Astrocyte (in vitro differentiated cells and primary cell): ENCODE measurements at regions not wholly inside any gene's neighbourhood (a gene's known extent, or its start where the extent isn't known, plus 50 kb on each side); places are given as distances from the start of the nearest gene placed in this dataset.

Experiments
- DNase-seq: peaks from one replicate; pipeline ENCODE4 v3.0.0-alpha.2; 2010; ENCODE audit warnings: low read depth
- FAIRE-seq: peaks from 2 replicates; lab custom pipeline; 2011; peaks lifted over from hg19 to GRCh38; lab: Jason Lieb, UNC
- H2AFZ ChIP-seq: 2 replicates; pipeline ENCODE4 v1.6.0; 2012; ENCODE audit warnings: low read depth, low read length, inconsistent platforms
- H3K27ac ChIP-seq: 2 replicates; pipeline ENCODE4 v1.5.1; 2011; ENCODE audit warnings: low read depth, low read length, inconsistent platforms
- H3K27me3 ChIP-seq: 2 replicates; pipeline ENCODE4 v1.6.0; 2011; ENCODE audit warnings: low read length, inconsistent platforms; ENCODE audit not compliant: insufficient read depth
- H3K36me3 ChIP-seq: 2 replicates; pipeline ENCODE4 v1.5.1; 2011; ENCODE audit warnings: low read length, inconsistent platforms; ENCODE audit not compliant: insufficient read depth
- H3K4me1 ChIP-seq: 2 replicates; pipeline ENCODE4 v1.5.1; 2011; ENCODE audit warnings: low read length, inconsistent platforms; ENCODE audit not compliant: insufficient read depth
- H3K4me2 ChIP-seq: 2 replicates; pipeline ENCODE4 v1.6.0; 2012; ENCODE audit warnings: low read length, inconsistent platforms
- H3K4me3 ChIP-seq: 2 replicates; pipeline ENCODE4 v1.5.1; 2011; ENCODE audit warnings: low read depth, mild to moderate bottlenecking, low read length, inconsistent platforms; ENCODE audit not compliant: insufficient read depth
- H3K79me2 ChIP-seq: 2 replicates; pipeline ENCODE4 v1.6.0; 2012; ENCODE audit warnings: mild to moderate bottlenecking, low read length, inconsistent platforms; ENCODE audit not compliant: insufficient read depth
- H3K9ac ChIP-seq: 2 replicates; pipeline ENCODE4 v1.6.0; 2012; ENCODE audit warnings: mild to moderate bottlenecking, low read length, inconsistent platforms
- H3K9me3 ChIP-seq: 2 replicates; pipeline ENCODE4 v1.5.1; 2012; ENCODE audit warnings: low read depth, mild to moderate bottlenecking, low read length, inconsistent platforms; ENCODE audit not compliant: insufficient read depth
- H4K20me1 ChIP-seq: 2 replicates; pipeline ENCODE4 v1.6.0; 2012; ENCODE audit warnings: low read length, inconsistent platforms; ENCODE audit not compliant: insufficient read depth
- H3K27ac Mint-ChIP-seq: one replicate; pipeline ENCODE4 v1.8.0; 2021; ENCODE audit warnings: mild to moderate bottlenecking, mixed read lengths; ENCODE audit not compliant: unreplicated experiment
- H3K27me3 Mint-ChIP-seq: one replicate; pipeline ENCODE4 v1.8.0; 2021; ENCODE audit warnings: low read depth, mixed read lengths; ENCODE audit not compliant: unreplicated experiment
- H3K36me3 Mint-ChIP-seq: one replicate; pipeline ENCODE4 v1.8.0; 2021; ENCODE audit warnings: low read depth, mixed read lengths; ENCODE audit not compliant: unreplicated experiment
- H3K4me1 Mint-ChIP-seq: one replicate; pipeline ENCODE4 v1.8.0; 2021; ENCODE audit warnings: low read depth, mixed read lengths; ENCODE audit not compliant: unreplicated experiment
- H3K4me3 Mint-ChIP-seq: one replicate; pipeline ENCODE4 v1.8.0; 2021; ENCODE audit warnings: mild to moderate bottlenecking, moderate library complexity, mixed read lengths; ENCODE audit not compliant: unreplicated experiment
- H3K9me3 Mint-ChIP-seq: one replicate; pipeline ENCODE4 v1.8.0; 2021; ENCODE audit warnings: mild to moderate bottlenecking, mixed read lengths; ENCODE audit not compliant: unreplicated experiment
- EZH2 ChIP-seq: IDR thresholded peaks from 2 replicates; pipeline ENCODE4 v1.6.1; 2012; ENCODE audit warnings: mild to moderate bottlenecking, low read length, inconsistent platforms; ENCODE audit not compliant: insufficient read depth
- TF ChIP-seq, protein P1 (sequence below): IDR thresholded peaks from 2 replicates; pipeline ENCODE4 v1.5.1; 2011; ENCODE audit warnings: low read depth, mild to moderate bottlenecking, inconsistent platforms, low read length, moderate library complexity; ENCODE audit not compliant: insufficient read depth

DNA sequence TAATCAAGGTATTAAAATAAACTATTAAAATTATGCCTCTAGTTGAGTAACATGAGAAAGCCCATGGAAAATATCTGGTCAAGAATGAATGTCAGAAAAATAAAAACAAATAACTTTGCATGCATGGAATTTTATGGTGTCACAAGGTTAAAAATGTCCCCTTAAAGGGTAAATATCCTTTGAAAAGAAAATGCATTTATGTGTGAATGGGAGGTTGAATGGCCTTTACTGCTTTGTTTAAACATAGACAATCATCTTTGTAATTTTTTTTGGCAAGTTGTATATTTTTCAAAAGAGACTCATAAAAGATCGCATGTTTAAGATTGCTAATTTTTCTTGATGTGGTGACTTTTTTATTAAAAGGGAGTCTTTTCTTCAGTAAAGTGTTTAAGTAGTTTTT is 564.2 kb downstream of the NR2F2 start:
- H3K27ac Mint-ChIP-seq, result no peak overlapping the region
- Histone ChIP-seq H4K20me1 (no peaks in the 10 kb centered on the region), H2AFZ (no peak overlapping the region), H3K4me1 (no peaks in the 10 kb centered on the region), H3K79me2 (no peaks in the 10 kb centered on the region), H3K9me3 (no peaks in the 10 kb centered on the region), H3K4me3 (no peak overlapping the region), H3K27ac (no peak overlapping the region), H3K36me3 (no peaks in the 10 kb centered on the region), H3K4me2 (no peak overlapping the region), H3K9ac (no peak overlapping the region), H3K27me3 (no peaks in the 10 kb centered on the region)
- peaks cover 2% of the 10 kb centered on the region for H3K4me1 Mint-ChIP-seq
- FAIRE-seq (no peak), DNase-seq (no peak)
- TF ChIP-seq, protein P1, sequence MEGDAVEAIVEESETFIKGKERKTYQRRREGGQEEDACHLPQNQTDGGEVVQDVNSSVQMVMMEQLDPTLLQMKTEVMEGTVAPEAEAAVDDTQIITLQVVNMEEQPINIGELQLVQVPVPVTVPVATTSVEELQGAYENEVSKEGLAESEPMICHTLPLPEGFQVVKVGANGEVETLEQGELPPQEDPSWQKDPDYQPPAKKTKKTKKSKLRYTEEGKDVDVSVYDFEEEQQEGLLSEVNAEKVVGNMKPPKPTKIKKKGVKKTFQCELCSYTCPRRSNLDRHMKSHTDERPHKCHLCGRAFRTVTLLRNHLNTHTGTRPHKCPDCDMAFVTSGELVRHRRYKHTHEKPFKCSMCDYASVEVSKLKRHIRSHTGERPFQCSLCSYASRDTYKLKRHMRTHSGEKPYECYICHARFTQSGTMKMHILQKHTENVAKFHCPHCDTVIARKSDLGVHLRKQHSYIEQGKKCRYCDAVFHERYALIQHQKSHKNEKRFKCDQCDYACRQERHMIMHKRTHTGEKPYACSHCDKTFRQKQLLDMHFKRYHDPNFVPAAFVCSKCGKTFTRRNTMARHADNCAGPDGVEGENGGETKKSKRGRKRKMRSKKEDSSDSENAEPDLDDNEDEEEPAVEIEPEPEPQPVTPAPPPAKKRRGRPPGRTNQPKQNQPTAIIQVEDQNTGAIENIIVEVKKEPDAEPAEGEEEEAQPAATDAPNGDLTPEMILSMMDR, result no peak
- TF ChIP-seq EZH2, result no peak
- H3K27me3 Mint-ChIP-seq, result peaks cover 2% of the 10 kb centered on the region
- no peak overlapping the region for H3K4me3 Mint-ChIP-seq
- H3K36me3 Mint-ChIP-seq, result no peaks in the 10 kb centered on the region
- no peaks in the 10 kb centered on the region for H3K9me3 Mint-ChIP-seq

DNA sequence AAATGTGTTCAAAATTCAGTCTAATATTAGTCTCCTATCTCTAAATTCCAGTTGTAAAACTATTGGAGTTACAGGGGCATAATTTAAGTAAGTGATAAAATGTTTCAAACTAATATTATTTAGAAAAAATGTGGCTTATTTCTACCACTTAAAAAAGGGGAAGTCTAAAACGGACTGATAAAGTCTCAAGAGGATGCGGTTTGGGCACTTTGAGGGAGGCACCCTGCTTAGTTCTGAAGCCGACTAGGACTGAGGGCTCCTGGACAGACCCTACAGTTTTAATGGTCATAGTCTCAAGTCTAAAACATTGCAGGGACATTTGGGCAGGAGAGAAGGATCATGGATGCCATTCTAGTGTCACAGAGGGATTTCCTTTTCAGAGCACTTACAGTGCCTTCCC is 566.3 kb downstream of the NR2F2 start:
- TF ChIP-seq EZH2, result no peak
- TF ChIP-seq, protein P1, result no peak
- FAIRE-seq, result no peak

DNA sequence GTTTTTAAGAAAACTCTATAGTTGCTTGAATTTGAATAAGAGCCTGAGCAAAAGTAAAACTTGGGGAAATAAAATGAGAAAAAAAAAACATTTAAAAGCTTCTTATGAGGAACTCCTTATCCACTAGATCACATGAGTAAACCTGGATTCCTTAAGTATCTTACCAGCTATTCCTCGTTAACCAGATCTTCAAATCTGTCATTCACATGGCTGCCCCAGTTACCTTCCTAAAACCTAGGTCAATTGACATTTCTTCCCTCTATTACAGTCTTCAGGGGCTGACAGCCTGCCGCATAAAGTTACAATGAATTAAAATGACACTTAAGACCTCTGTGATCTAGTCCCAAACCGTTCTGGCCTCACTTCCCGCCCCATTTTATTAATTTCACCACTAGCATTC is 583.6 kb downstream of the NR2F2 start:
- H3K27ac ChIP-seq, result no peak overlapping the region
- H3K79me2 ChIP-seq, result no peaks in the 10 kb centered on the region
- no peak overlapping the region for H3K9ac ChIP-seq
- H3K4me2 ChIP-seq, result no peak overlapping the region
- no peaks in the 10 kb centered on the region for H3K27me3 Mint-ChIP-seq
- H3K36me3 Mint-ChIP-seq, result no peaks in the 10 kb centered on the region
- H3K4me3 Mint-ChIP-seq, result no peak overlapping the region
- H3K27me3 ChIP-seq, result no peaks in the 10 kb centered on the region
- no peak for TF ChIP-seq EZH2
- TF ChIP-seq, protein P1, result no peak
- no peaks in the 10 kb centered on the region for H3K9me3 ChIP-seq
- no peaks in the 10 kb centered on the region for H3K4me1 ChIP-seq
- H3K36me3 ChIP-seq, result no peaks in the 10 kb centered on the region
- H3K4me1 Mint-ChIP-seq, result no peaks in the 10 kb centered on the region
- H3K27ac Mint-ChIP-seq, result no peak overlapping the region
- DNase-seq (no peak), FAIRE-seq (no peak)
- H2AFZ ChIP-seq, result no peak overlapping the region
- H3K4me3 ChIP-seq, result no peak overlapping the region
- no peaks in the 10 kb centered on the region for H4K20me1 ChIP-seq
- peaks cover 14% of the 10 kb centered on the region for H3K9me3 Mint-ChIP-seq

More for the DNA sequence above, 566.3 kb downstream of the NR2F2 start:
- H3K4me3 ChIP-seq, result no peak overlapping the region
- H3K27me3 ChIP-seq, result no peaks in the 10 kb centered on the region
- no peak for DNase-seq
- Mint-ChIP-seq H3K27ac (no peak overlapping the region), H3K4me3 (no peak overlapping the region), H3K9me3 (no peaks in the 10 kb centered on the region), H3K4me1 (no peaks in the 10 kb centered on the region), H3K36me3 (no peaks in the 10 kb centered on the region), H3K27me3 (no peaks in the 10 kb centered on the region)
- no peaks in the 10 kb centered on the region for H3K79me2 ChIP-seq
- no peak overlapping the region for H3K27ac ChIP-seq
- H3K9me3 ChIP-seq, result no peaks in the 10 kb centered on the region
- H4K20me1 ChIP-seq, result no peaks in the 10 kb centered on the region
- no peak overlapping the region for H3K4me2 ChIP-seq
- H3K9ac ChIP-seq, result no peak overlapping the region
- no peaks in the 10 kb centered on the region for H3K36me3 ChIP-seq
- no peak overlapping the region for H2AFZ ChIP-seq
- H3K4me1 ChIP-seq, result no peaks in the 10 kb centered on the region
